Cardiac muscle cell (in vitro differentiated cells and primary cell): ENCODE measurements at regions not wholly inside any gene's neighbourhood (a gene's known extent, or its start where the extent isn't known, plus 50 kb on each side); places are given as distances from the start of the nearest gene placed in this dataset.

Experiments
- DNase-seq, 2 donors: peaks; one replicate each; pipeline versions ENCODE4 v3.0.0 to v3.0.0-alpha.2; 2010 to 2017; ENCODE audit warnings: low read depth in 1 of 2, low spot score in 1 of 2
- H3K27ac ChIP-seq: fragments of 200-600 bp; sonication (generic); 2 replicates; pipeline ENCODE4 v1.5.1; 2016
- H3K27me3 ChIP-seq: fragments of 200-600 bp; sonication (generic); 2 replicates; pipeline ENCODE4 v1.6.0; 2016; ENCODE audit warnings: control low read depth
- H3K36me3 ChIP-seq: fragments of 200-600 bp; sonication (generic); 2 replicates; pipeline ENCODE4 v1.5.1; 2016; ENCODE audit warnings: control low read depth
- H3K4me1 ChIP-seq: fragments of 200-600 bp; sonication (generic); 2 replicates; pipeline ENCODE4 v1.8.1; 2017; ENCODE audit warnings: low read depth, mild to moderate bottlenecking, mixed run types
- H3K4me3 ChIP-seq: fragments of 200-600 bp; sonication (generic); 2 replicates; pipeline ENCODE4 v1.5.1; 2016; ENCODE audit warnings: mild to moderate bottlenecking
- H3K9me3 ChIP-seq: fragments of 200-600 bp; sonication (generic); 2 replicates; pipeline ENCODE4 v1.5.1; 2017; ENCODE audit warnings: low read depth, mild to moderate bottlenecking, control low read depth
- TF ChIP-seq, protein P1 (sequence below): IDR thresholded peaks from 2 replicates; pipeline ENCODE4 v1.5.1; 2012; ENCODE audit warnings: low read depth, mild to moderate bottlenecking, low read length

DNA sequence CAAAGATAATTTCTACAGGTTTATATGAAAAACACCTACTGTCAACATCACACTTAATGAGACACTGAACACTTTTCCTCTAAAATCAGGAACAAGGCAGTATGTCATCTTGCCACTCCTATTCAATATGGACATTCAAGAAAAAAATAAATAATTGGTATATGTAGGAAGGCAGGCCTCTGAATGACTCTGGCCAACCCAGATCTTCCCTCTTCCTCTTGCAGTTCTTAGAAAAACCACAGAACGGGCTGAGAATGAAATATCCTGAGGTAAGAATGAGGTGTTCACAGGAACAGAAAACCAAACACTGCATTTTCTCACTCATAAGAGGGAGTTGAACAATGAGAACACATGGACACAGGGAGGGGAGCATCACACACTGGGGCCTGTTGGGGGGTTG, 1207.2 kb upstream of the CITED2 start:
- H3K4me1 ChIP-seq, result peaks cover 3% of the 10 kb centered on the region
- TF ChIP-seq, protein P1, sequence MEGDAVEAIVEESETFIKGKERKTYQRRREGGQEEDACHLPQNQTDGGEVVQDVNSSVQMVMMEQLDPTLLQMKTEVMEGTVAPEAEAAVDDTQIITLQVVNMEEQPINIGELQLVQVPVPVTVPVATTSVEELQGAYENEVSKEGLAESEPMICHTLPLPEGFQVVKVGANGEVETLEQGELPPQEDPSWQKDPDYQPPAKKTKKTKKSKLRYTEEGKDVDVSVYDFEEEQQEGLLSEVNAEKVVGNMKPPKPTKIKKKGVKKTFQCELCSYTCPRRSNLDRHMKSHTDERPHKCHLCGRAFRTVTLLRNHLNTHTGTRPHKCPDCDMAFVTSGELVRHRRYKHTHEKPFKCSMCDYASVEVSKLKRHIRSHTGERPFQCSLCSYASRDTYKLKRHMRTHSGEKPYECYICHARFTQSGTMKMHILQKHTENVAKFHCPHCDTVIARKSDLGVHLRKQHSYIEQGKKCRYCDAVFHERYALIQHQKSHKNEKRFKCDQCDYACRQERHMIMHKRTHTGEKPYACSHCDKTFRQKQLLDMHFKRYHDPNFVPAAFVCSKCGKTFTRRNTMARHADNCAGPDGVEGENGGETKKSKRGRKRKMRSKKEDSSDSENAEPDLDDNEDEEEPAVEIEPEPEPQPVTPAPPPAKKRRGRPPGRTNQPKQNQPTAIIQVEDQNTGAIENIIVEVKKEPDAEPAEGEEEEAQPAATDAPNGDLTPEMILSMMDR, result no peak
- no peaks in the 10 kb centered on the region for H3K36me3 ChIP-seq
- H3K4me3 ChIP-seq, result no peak overlapping the region
- H3K27ac ChIP-seq, result no peak overlapping the region
- DNase-seq, result no peak
- no peaks in the 10 kb centered on the region for H3K9me3 ChIP-seq
- no peaks in the 10 kb centered on the region for H3K27me3 ChIP-seq

DNA sequence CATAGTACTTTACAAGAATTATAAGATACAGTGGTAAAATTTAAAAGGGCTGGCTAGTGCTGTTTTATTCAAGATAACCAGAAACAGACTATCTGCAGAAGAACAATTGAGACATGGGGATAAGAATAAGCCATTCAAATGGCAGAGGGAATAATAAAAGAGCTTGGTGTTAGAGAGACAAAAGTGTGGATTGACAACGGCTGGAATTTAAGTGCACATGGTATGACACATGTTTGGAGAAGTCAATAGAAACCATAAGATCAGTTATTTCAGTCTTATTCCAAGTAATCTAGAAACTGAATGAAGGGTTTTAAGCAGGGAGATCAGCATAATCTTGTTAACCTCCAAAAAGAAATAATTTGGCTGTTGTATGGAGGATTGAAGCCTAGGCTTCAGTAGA, 1205.5 kb upstream of the CITED2 start:
- H3K9me3 ChIP-seq, result no peaks in the 10 kb centered on the region
- H3K27ac ChIP-seq, result no peak overlapping the region
- no peaks in the 10 kb centered on the region for H3K36me3 ChIP-seq
- H3K4me3 ChIP-seq, result no peak overlapping the region
- peaks cover 3% of the 10 kb centered on the region for H3K4me1 ChIP-seq
- H3K27me3 ChIP-seq, result no peaks in the 10 kb centered on the region
- TF ChIP-seq, protein P1, result no peak
- no peak for DNase-seq

DNA sequence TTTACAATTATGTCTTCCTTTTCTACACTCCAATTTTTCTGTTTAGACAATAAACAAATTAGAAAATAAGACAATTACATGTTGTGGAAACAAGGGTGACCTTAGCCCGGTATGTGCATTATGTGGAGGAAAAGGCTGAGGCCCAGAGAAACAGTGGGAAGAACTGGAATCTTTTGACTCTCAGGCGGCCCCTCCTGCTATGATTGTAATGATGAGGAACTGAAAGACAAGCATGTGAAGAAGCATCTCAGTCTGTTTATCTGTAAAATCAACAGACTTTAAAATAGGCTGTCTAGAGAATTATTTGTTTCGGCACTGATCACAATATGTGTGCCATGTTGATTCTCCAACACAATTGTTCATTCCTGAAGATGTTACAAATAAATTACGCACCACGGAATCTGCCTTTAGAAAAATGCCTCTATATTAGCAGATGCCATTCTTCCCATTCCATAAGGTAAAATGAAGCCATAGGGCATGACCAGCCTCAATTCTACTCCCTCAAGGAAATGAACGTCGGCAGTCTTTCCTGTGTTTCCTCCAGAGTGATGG, 1201.6 kb upstream of the CITED2 start:
- DNase-seq, result no peak
- no peak overlapping the region for H3K27ac ChIP-seq
- H3K4me1 ChIP-seq, result peaks cover 11% of the 10 kb centered on the region
- H3K4me3 ChIP-seq, result no peak overlapping the region
- TF ChIP-seq, protein P1, result no peak
- no peaks in the 10 kb centered on the region for H3K9me3 ChIP-seq
- H3K27me3 ChIP-seq, result no peaks in the 10 kb centered on the region
- no peaks in the 10 kb centered on the region for H3K36me3 ChIP-seq

DNA sequence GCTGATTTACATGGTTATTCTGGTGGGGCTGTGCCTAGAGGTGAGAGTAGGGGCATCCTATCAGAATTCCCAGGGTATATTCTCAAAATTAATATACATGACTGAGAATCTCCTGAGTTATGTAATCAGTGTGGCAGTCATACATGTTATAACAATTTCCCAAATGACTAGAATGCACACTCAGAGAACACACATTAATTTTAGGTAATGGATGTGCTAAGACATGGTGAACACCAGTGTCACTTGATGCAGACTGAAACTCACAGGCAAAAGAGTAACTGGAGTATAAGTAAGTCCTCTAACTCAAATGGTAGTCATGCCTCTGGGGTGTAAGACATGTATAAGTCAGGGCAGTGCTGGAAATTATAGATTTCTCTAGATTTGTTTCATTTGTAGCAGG, 1198.4 kb upstream of the CITED2 start:
- DNase-seq, result no peak
- Histone ChIP-seq H3K27me3 (no peaks in the 10 kb centered on the region), H3K4me3 (no peak overlapping the region), H3K27ac (no peak overlapping the region), H3K4me1 (peaks cover 8% of the 10 kb centered on the region), H3K9me3 (no peaks in the 10 kb centered on the region), H3K36me3 (no peaks in the 10 kb centered on the region)
- TF ChIP-seq, protein P1, result no peak

DNA sequence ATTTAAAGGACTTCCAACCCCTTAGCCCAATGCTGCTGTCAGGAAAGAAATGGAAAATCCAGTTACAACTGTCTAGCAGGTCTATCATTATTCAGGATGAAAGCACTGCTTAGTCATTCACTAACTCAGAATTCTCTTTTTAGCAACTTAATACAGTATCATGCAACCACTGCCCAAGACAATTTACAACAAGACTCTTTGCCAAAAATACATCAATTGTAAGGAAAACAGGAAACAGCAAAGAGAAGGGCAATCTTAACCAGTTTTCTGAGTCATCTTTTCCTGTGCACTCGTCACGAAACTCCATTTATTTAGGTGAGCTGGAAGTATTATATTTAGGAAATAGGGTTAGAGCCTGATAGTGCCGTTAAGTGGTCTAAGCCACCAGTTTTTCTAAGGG, 1197.7 kb upstream of the CITED2 start:
- DNase-seq, result peak in 1 of 2 donors; percentile 92
- no peak overlapping the region for H3K27ac ChIP-seq

More for the DNA sequence above, 1197.7 kb upstream of the CITED2 start:
- H3K4me1 ChIP-seq, result peaks cover 10% of the 10 kb centered on the region
- H3K36me3 ChIP-seq, result no peaks in the 10 kb centered on the region
- TF ChIP-seq, protein P1, result no peak
- H3K4me3 ChIP-seq, result no peak overlapping the region
- H3K27me3 ChIP-seq, result no peaks in the 10 kb centered on the region
- H3K9me3 ChIP-seq, result no peaks in the 10 kb centered on the region
